HG02610 (cell line): ENCODE measurements at regions not wholly inside any gene's neighbourhood (a gene's known extent, or its start where the extent isn't known, plus 50 kb on each side); places are given as distances from the start of the nearest gene placed in this dataset.

Source experiments
- ATAC-seq: cut with Tn5 transposase; IDR thresholded peaks from one replicate; pipeline ENCODE4 v1.9.1; 2021; ENCODE audit warnings: mild to moderate bottlenecking, moderate library complexity; ENCODE audit not compliant: unreplicated experiment

- peak; percentile 80 for ATAC-seq
These were observed 151.6 kb upstream of the MEF2C start for GRCh38 chr5:89034588-89034987.

GRCh38 chr5:89030798-89031197 lies 147.8 kb upstream of the MEF2C start:
- no peak for ATAC-seq

DNA sequence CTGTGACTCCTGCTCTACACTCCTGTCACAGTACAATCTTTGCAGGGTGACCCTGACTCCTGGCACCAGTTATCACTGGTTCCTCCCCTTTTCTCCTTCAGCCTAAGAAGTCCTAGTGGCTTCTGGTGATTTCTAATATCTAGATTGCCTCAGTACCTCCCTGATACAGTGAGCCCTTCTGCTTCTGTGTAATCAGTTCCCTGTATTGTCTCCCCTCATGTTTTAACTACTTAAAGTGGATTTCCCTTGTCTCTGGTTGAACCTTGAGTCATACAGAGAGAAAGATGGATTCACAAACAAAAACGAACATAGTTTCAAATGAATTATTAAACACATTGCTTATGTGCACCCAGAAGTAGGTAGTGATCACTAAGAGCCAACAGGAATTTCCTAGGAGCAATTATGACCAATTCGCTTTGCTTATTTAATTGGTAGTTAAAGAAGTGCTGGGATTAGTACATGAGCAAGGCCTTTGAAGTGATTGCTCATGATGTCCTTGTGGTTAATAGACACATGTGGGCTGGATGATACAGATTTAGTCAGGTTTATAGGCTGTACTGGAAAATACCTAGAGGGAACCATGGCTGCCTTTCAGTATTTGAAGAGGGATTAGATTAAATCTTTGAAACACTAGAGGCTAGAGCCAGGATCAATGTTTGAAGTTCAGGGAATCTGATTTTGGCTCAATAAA lies 145.8 kb upstream of the MEF2C start:
- ATAC-seq, result peak; percentile 56

- no peak for ATAC-seq
These were observed 141.1 kb upstream of the MEF2C start for GRCh38 chr5:89024045-89024444.

- no peak for ATAC-seq
These were observed 138.1 kb upstream of the MEF2C start for GRCh38 chr5:89020926-89021610.

DNA sequence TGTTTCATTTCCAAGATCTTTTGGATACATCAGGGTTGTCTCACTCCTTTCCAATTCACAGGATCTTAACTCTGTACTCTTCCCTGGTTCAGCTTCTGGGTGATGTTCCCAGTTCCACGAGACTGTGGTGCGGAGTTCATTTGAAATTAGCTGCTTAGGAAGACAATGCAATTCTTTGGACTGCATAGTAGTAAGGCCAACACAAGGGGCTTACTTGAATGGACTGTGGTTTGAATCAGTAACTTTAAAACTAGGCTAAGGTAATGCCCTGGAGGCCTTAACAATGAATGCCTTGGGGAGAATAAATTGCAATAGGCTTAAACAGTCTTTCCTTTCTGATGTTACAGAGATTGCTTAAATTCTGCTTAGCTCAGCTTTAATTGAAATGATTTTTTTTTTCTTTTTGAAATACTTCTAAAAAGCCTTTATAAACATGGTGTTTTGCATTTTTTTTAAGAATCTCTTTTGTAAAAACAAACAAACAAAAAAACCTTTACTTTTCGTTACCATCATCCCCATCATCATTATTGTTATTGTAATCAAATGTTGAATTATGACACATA lies 133.8 kb upstream of the MEF2C start:
- ATAC-seq, result no peak

- ATAC-seq, result no peak
These were observed 132.4 kb upstream of the MEF2C start for GRCh38 chr5:89015409-89015808.

GRCh38 chr5:89011778-89012711 lies 129.1 kb upstream of the MEF2C start:
- no peak for ATAC-seq

- ATAC-seq, result no peak
These were observed 127.5 kb upstream of the MEF2C start for GRCh38 chr5:89010512-89010911.

DNA sequence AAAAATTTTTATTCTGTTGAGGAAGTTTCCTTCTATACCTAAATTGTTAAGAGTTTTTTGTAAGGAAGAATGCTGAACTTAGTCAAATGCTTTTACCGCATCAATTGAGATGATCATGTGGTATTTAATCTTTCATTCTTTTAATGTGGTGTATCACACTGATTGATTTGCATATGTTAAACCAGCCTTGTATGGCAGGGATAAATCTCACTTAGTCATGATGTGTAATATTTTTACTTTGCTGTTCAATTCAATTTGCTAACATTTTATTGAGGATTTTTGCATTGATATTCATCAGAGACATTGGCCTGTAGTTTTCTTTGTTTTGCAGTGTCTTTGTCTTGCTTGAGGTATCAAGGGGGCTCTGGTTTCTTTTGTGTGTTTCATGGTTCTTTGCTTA lies 125.3 kb upstream of the MEF2C start:
- no peak for ATAC-seq

- no peak for ATAC-seq
These were observed 123.0 kb upstream of the MEF2C start for GRCh38 chr5:89005990-89006389.

DNA sequence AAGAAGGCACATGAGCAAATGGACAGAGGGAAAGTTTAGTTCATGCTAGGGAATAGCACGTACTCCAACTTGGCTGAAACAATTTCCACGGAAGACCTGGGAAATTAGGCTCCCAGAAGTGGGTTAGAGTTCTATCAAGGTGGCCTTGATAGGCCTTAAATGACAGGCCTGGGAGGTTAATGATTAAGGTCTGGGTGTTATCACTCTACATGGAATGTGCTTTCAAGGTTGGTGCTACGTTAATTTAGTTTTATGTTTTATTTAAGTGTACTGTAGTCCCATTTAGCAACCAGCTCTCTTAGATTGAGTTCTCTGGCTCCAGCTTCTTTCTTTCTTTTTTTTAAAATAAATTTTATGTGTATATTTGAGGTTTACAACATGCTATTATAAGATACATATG lies 121.4 kb upstream of the MEF2C start:
- no peak for ATAC-seq

DNA sequence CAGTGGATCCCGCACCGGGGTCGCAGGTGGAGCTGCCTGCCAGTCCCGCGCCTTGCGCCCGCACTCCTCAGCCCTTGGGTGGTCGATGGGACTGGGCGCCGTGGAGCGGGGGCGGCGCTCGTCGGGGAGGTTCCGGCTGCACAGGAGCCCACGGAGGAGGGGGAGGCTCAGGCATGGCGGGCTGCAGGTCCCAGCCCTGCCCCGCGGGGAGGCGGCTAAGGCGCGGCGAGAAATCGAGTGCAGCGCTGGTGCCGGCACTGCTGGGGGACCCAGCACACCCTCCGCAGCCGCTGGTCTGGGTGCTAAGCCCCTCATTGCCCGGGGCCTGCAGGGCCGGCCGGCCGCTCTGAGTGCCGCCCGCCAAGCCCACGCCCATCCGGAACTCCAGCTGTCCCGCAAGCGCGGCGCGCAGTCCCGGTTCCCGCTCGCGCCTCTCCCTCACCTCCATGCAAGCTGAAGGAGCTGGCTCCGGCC lies 120.6 kb upstream of the MEF2C start:
- no peak for ATAC-seq

- ATAC-seq, result no peak
These were observed 116.9 kb upstream of the MEF2C start for GRCh38 chr5:88999853-89000252.

DNA sequence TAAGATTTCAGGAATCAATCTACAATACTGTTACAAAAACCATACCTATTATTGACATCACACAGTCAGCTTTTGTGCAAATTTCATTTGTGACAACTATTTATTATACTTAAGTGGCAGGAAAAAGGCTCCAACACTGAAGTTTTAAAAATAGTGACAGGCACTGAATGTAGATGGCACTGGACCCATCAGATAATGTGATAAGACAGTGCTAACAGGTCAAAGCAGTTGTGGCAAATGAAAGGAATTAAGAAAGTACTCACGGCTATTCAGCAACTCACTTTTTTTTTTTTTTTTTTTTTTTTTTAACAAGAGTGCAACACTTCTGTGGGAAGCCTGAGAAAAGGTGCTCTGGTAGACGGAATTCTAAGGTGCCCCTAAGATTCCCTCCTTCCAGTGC lies 115.0 kb upstream of the MEF2C start:
- no peak for ATAC-seq

- ATAC-seq, result no peak
These were observed 101.1 kb upstream of the MEF2C start for GRCh38 chr5:88984040-88984439.

DNA sequence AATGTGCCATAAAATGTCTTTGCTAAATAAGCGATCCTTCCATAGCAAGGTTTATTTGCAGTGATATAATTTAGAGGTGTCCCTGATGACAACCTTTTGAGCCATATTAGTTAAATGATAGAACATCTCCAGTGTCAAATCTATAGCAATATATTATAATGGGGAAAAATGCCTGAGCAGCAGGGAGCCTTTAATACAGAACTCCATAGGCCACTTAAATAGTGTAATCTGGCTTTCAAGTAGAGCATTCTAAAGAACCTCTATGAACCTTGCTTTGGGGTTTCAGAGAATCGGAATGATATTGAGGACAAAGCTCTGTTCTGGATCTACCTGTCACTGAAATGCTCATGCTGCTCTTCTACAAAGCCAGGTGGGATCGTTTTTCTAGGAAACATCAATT lies 96.7 kb upstream of the MEF2C start:
- no peak for ATAC-seq

- ATAC-seq, result peak; percentile 75
These were observed 96.3 kb upstream of the MEF2C start for GRCh38 chr5:88979244-88979643.

DNA sequence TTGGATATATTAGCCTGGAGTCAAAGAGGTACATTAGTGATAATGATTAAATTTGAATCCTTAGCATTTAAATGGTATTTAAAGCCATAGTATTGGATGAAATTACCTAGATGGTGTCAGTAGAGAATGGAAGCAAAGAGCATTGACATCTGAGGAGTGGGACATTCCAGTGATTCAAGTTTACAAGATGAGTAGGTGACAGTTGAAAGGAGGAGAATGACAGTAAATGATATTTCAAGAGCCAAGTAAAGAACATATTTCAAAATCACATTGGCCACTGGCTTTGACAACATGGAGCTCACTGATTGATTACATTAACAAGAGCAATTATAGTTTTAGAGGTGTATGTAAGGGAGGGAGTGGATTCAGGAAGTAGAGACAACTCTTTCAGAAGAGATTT lies 93.9 kb upstream of the MEF2C start:
- no peak for ATAC-seq

GRCh38 chr5:88967633-88968585 lies 84.9 kb upstream of the MEF2C start:
- peak; percentile 56 for ATAC-seq
